CD4-positive, alpha-beta memory T cell (primary cell): ENCODE measurements at regions not wholly inside any gene's neighbourhood (a gene's known extent, or its start where the extent isn't known, plus 50 kb on each side); places are given as distances from the start of the nearest gene placed in this dataset.
"Not testable (repeated sequence)": the region's sequence is repeated elsewhere in the genome, so short reads cannot be mapped to it uniquely, and the experiment has no call there.

ENCODE experiments used
- CTCF ChIA-PET: fragments of 350-600 bp; sonication (Branson Sonifier 250); formaldehyde crosslinking; loops from one replicate; lab custom pipeline; 2021; ENCODE audit warnings: inconsistent platforms; ENCODE audit not compliant: partially characterized antibody; lab: Charles Lee
- POLR2A ChIA-PET: fragments of 350-600 bp; sonication (Branson Sonifier 250); formaldehyde crosslinking; loops from one replicate; lab custom pipeline; 2021; ENCODE audit not compliant: partially characterized antibody; lab: Charles Lee
- DNase-seq, 5 donors: peaks; one replicate each; pipeline versions ENCODE4 v3.0.0 to v3.0.0-alpha.2; 2020 to 2022; ENCODE audit warnings: mixed read lengths in 1 of 5
- H3K27ac ChIP-seq: one replicate; pipeline ENCODE4 v1.7.0; 2013; ENCODE audit warnings: low read depth, low read length
- H3K27me3 ChIP-seq: 2 replicates; pipeline ENCODE4 v1.7.0; 2013; ENCODE audit warnings: mild to moderate bottlenecking, low read length, moderate library complexity; ENCODE audit not compliant: insufficient read depth
- H3K36me3 ChIP-seq: 2 replicates; pipeline ENCODE4 v1.7.0; 2013; ENCODE audit warnings: mild to moderate bottlenecking, low read length, moderate library complexity; ENCODE audit not compliant: insufficient read depth
- H3K4me1 ChIP-seq: 2 replicates; pipeline ENCODE4 v1.7.0; 2013; ENCODE audit warnings: mild to moderate bottlenecking, low read length, moderate library complexity; ENCODE audit not compliant: insufficient read depth
- H3K4me3 ChIP-seq, 2 donors: one replicate each; pipeline ENCODE4 v1.7.0; 2013; ENCODE audit warnings: low read length in 2 of 2, mild to moderate bottlenecking in 1 of 2
- H3K9me3 ChIP-seq, 2 donors: one replicate each; pipeline ENCODE4 v1.7.0; 2013; ENCODE audit warnings: low read length in 2 of 2, control low read depth in 1 of 2; ENCODE audit not compliant: control insufficient read depth in 1 of 2
- H3K27ac Mint-ChIP-seq, 7 donors: one replicate each; pipeline ENCODE4 v1.8.0; 2020 to 2021; ENCODE audit warnings: mixed read lengths in 7 of 7, mild to moderate bottlenecking in 6 of 7, inconsistent platforms in 3 of 7, moderate library complexity in 3 of 7
- H3K27me3 Mint-ChIP-seq, 2 donors: one replicate each; pipeline ENCODE4 v1.8.0; 2020 to 2021; ENCODE audit warnings: mixed read lengths in 2 of 2
- H3K36me3 Mint-ChIP-seq, 2 donors: one replicate each; pipeline ENCODE4 v1.8.0; 2020 to 2021; ENCODE audit warnings: mixed read lengths in 2 of 2, inconsistent platforms in 1 of 2, mild to moderate bottlenecking in 1 of 2
- H3K4me1 Mint-ChIP-seq, 4 donors: one replicate each; pipeline ENCODE4 v1.8.0; 2020 to 2021; ENCODE audit warnings: mixed read lengths in 4 of 4, mild to moderate bottlenecking in 1 of 4
- H3K4me3 Mint-ChIP-seq, 8 donors: one replicate each; pipeline ENCODE4 v1.8.0; 2020 to 2021; ENCODE audit warnings: mixed read lengths in 8 of 8, mild to moderate bottlenecking in 7 of 8, moderate library complexity in 6 of 8, inconsistent platforms in 3 of 8
- H3K9me3 Mint-ChIP-seq, 8 donors: one replicate each; pipeline ENCODE4 v1.8.0; 2020 to 2021; ENCODE audit warnings: mixed read lengths in 8 of 8, mild to moderate bottlenecking in 5 of 8, inconsistent platforms in 3 of 8, moderate library complexity in 1 of 8
- intact Hi-C: fragments of 100-400 bp; cut with micrococcal nuclease; formaldehyde crosslinking; loops from one replicate; pipeline ENCODE4 v1.15.1; 2023

GRCh38 chr7:130856866-130857265, 122.9 kb upstream of the KLF14 start:
- no peak for DNase-seq
- Mint-ChIP-seq H3K4me3 (no peak overlapping the region), H3K9me3 (peaks cover 2 to 70% (median 56%) of the 10 kb centered on the region in 8 donors), H3K36me3 (peaks cover 68 to 80% of the 10 kb centered on the region in 2 donors), H3K4me1 (peaks cover 0 to 1% (median 0%) of the 10 kb centered on the region in 4 donors), H3K27me3 (no peaks in the 10 kb centered on the region), H3K27ac (no peak overlapping the region)
- H3K36me3 ChIP-seq: no peaks in the 10 kb centered on the region
- peaks cover 4 to 15% of the 10 kb centered on the region in 2 donors for H3K9me3 ChIP-seq
- H3K27ac ChIP-seq: no peak overlapping the region
- no peaks in the 10 kb centered on the region for H3K27me3 ChIP-seq
- H3K4me3 ChIP-seq: no peak overlapping the region
- POLR2A ChIA-PET: interaction anchor here (0.8 kb wide), 1 partner anchor 133 kb away, joined by 3 read pairs; no protein-coding TSS in a partner anchor
- H3K4me1 ChIP-seq: no peaks in the 10 kb centered on the region
- intact Hi-C loops: no loop called here
- CTCF ChIA-PET: interaction anchor here (1.0 to 1.8 kb wide), 2 partner anchors 18 to 27 kb away, joined by 4 read pairs; no protein-coding TSS in a partner anchor

- POLR2A ChIA-PET, H3K4me1 Mint-ChIP-seq, CTCF ChIA-PET, H3K4me3 Mint-ChIP-seq, H3K27me3 ChIP-seq, H3K27ac ChIP-seq, H3K4me3 ChIP-seq, intact Hi-C loops, H3K27me3 Mint-ChIP-seq, DNase-seq, H3K36me3 ChIP-seq, H3K27ac Mint-ChIP-seq, H3K4me1 ChIP-seq: not testable (repeated sequence)
- Mint-ChIP-seq H3K9me3 (peaks cover 2 to 78% (median 64%) of the 10 kb centered on the region in 8 donors), H3K36me3 (peaks cover 88 to 98% of the 10 kb centered on the region in 2 donors)
- H3K9me3 ChIP-seq: peaks cover 4 to 15% of the 10 kb centered on the region in 2 donors
These were observed 126.8 kb upstream of the KLF14 start for GRCh38 chr7:130860832-130861231.

GRCh38 chr7:130865408-130866236, 131.6 kb upstream of the KLF14 start:
- Histone ChIP-seq H3K36me3 (peaks cover 7% of the 10 kb centered on the region), H3K4me3 (no peak overlapping the region), H3K27ac (no peak overlapping the region), H3K4me1 (no peaks in the 10 kb centered on the region), H3K27me3 (no peaks in the 10 kb centered on the region), H3K9me3 (no peaks in the 10 kb centered on the region)
- ChIA-PET POLR2A (no interaction called here), CTCF (interaction anchor here (0.9 to 1.0 kb wide), 2 partner anchors 9 to 25 kb away, joined by 3 read pairs; no protein-coding TSS in a partner anchor)
- DNase-seq: peak in 1 of 5 donors; percentile 18
- Mint-ChIP-seq H3K27ac (peak overlapping the region in 2 of 7 donors; percentile 41 to 68), H3K9me3 (peaks cover 0 to 31% (median 20%) of the 10 kb centered on the region in 8 donors), H3K4me3 (peak overlapping the region in 1 of 8 donors; percentile 13), H3K27me3 (no peaks in the 10 kb centered on the region), H3K36me3 (peaks cover 88 to 90% of the 10 kb centered on the region in 2 donors), H3K4me1 (peaks cover 0 to 4% (median 2%) of the 10 kb centered on the region in 4 donors)
- intact Hi-C loops: no loop called here

DNA sequence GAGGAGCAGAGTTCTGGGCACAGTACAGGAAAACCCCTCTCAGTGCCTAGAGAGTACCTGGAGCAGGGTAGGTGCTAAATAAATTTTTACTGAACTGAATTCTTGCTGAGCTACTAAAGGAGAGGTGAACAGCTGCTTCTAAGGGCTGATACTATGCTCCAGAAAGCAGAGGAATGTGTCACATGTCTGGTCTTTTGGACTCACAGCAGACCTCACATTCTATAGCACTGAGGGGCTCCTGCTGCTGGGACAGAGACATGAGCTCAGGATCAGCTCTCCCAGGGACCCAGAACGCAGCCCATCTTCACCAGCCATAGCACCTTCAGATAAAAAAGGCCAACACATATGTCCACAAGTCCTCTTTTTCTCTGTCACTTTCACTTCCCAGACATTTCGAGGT, 133.0 kb upstream of the KLF14 start:
- Histone ChIP-seq H3K4me1 (no peaks in the 10 kb centered on the region), H3K9me3 (no peaks in the 10 kb centered on the region), H3K4me3 (no peak overlapping the region), H3K27ac (no peak overlapping the region), H3K27me3 (no peaks in the 10 kb centered on the region), H3K36me3 (peaks cover 7% of the 10 kb centered on the region)
- H3K4me3 Mint-ChIP-seq: no peak overlapping the region
- no peak for DNase-seq
- POLR2A ChIA-PET: no interaction called here
- peak overlapping the region in 3 of 7 donors; percentile 29 to 68 (median 61) for H3K27ac Mint-ChIP-seq
- CTCF ChIA-PET: interaction anchor here (1.0 to 1.6 kb wide), 2 partner anchors 8 to 11 kb away, joined by 3 read pairs; no protein-coding TSS in a partner anchor
- no peaks in the 10 kb centered on the region for H3K27me3 Mint-ChIP-seq
- peaks cover 0 to 19% (median 10%) of the 10 kb centered on the region in 8 donors for H3K9me3 Mint-ChIP-seq
- peaks cover 82 to 86% of the 10 kb centered on the region in 2 donors for H3K36me3 Mint-ChIP-seq
- peaks cover 0 to 4% (median 2%) of the 10 kb centered on the region in 4 donors for H3K4me1 Mint-ChIP-seq
- intact Hi-C loops: no loop called here

- H3K27me3 ChIP-seq: no peaks in the 10 kb centered on the region
- ChIA-PET CTCF (interaction anchor here (1.4 to 1.6 kb wide), 2 partner anchors 10 to 114 kb away, joined by 3 read pairs; no protein-coding TSS in a partner anchor), POLR2A (no interaction called here)
- H3K36me3 ChIP-seq: peaks cover 12% of the 10 kb centered on the region
- Mint-ChIP-seq H3K27me3 (no peaks in the 10 kb centered on the region), H3K36me3 (peaks cover 82 to 88% of the 10 kb centered on the region in 2 donors), H3K4me3 (no peak overlapping the region), H3K4me1 (peaks cover 0 to 4% (median 3%) of the 10 kb centered on the region in 4 donors), H3K27ac (peak overlapping the region in 2 of 7 donors; percentile 59 to 68), H3K9me3 (peaks cover 0 to 15% (median 5%) of the 10 kb centered on the region in 8 donors)
- intact Hi-C loops: no loop called here
- no peak overlapping the region for H3K4me3 ChIP-seq
- H3K9me3 ChIP-seq: no peaks in the 10 kb centered on the region
- DNase-seq: no peak
- H3K27ac ChIP-seq: no peak overlapping the region
- no peaks in the 10 kb centered on the region for H3K4me1 ChIP-seq
These were observed 133.7 kb upstream of the KLF14 start for GRCh38 chr7:130867581-130868136.

DNA sequence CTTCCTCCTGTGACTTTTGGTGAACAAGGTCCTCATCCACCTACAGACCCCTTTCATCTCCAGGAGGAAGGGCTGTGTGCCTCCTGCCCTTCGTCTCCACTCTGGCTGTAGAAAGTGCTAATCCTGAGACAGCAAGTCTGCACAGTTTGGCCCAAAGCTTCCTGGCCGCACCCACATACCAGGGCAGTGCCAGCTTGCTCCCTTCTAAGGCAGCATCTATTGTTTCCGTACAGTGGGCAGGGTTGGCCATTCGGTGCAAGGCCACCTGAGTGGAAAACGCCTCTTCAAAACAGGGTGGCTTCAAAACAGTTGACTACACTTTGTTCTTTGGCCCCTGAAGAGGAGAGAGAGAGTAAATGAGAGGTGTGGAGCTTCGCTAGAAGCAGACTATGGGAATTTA, 134.1 kb upstream of the KLF14 start:
- DNase-seq: no peak
- peaks cover 0 to 4% (median 3%) of the 10 kb centered on the region in 4 donors for H3K4me1 Mint-ChIP-seq
- Histone ChIP-seq H3K27me3 (no peaks in the 10 kb centered on the region), H3K36me3 (peaks cover 15% of the 10 kb centered on the region), H3K9me3 (no peaks in the 10 kb centered on the region), H3K27ac (no peak overlapping the region), H3K4me3 (no peak overlapping the region), H3K4me1 (no peaks in the 10 kb centered on the region)
- ChIA-PET CTCF (interaction anchor here (1.4 to 1.6 kb wide), 2 partner anchors 10 to 114 kb away, joined by 3 read pairs; no protein-coding TSS in a partner anchor), POLR2A (no interaction called here)
- H3K4me3 Mint-ChIP-seq: peak overlapping the region in 1 of 8 donors; percentile 6
- H3K36me3 Mint-ChIP-seq: peaks cover 78 to 88% of the 10 kb centered on the region in 2 donors
- H3K27ac Mint-ChIP-seq: peak overlapping the region in 1 of 7 donors; percentile 68
- H3K27me3 Mint-ChIP-seq: no peaks in the 10 kb centered on the region
- peaks cover 0 to 11% (median 4%) of the 10 kb centered on the region in 8 donors for H3K9me3 Mint-ChIP-seq
- intact Hi-C loops: no loop called here

DNA sequence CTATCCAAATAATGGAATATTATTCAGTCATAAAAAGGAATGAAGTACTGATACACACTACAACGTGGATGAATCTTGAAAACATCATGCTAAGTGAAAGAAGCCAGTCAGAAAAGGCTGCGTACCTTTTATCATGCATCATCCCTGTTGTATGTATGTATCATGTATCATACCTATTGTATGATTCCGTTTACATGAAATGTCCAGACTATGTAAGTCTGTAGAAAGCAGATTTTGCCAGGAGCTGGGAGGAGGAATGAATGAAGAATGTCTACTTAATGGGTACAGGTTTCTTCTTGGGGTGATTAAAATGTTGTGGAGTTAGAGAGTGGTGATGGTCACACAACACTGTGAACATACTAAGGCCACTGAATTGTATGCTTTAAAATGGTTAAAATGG, 135.9 kb upstream of the KLF14 start:
- Histone ChIP-seq H3K36me3 (peaks cover 29% of the 10 kb centered on the region), H3K27me3 (no peaks in the 10 kb centered on the region), H3K4me1 (no peaks in the 10 kb centered on the region), H3K9me3 (no peaks in the 10 kb centered on the region), H3K27ac (no peak overlapping the region), H3K4me3 (no peak overlapping the region)
- DNase-seq: no peak
- H3K27ac Mint-ChIP-seq: no peak overlapping the region
- H3K4me3 Mint-ChIP-seq: no peak overlapping the region
- ChIA-PET CTCF (no interaction called here), POLR2A (interaction anchor here (0.6 to 1.1 kb wide), 2 partner anchors 12 to 465 kb away, joined by 3 read pairs; no protein-coding TSS in a partner anchor)
- H3K36me3 Mint-ChIP-seq: peaks cover 75 to 88% of the 10 kb centered on the region in 2 donors
- H3K9me3 Mint-ChIP-seq: peaks cover 0 to 5% (median 0%) of the 10 kb centered on the region in 8 donors
- intact Hi-C loops: no loop called here
- no peaks in the 10 kb centered on the region for H3K27me3 Mint-ChIP-seq
- H3K4me1 Mint-ChIP-seq: peaks cover 2 to 16% (median 12%) of the 10 kb centered on the region in 4 donors
